ENCODE measurements at regions not wholly inside any gene's neighbourhood (a gene's known extent, or its start where the extent isn't known, plus 50 kb on each side); places are given as distances from the start of the nearest gene placed in this dataset.

DNA sequence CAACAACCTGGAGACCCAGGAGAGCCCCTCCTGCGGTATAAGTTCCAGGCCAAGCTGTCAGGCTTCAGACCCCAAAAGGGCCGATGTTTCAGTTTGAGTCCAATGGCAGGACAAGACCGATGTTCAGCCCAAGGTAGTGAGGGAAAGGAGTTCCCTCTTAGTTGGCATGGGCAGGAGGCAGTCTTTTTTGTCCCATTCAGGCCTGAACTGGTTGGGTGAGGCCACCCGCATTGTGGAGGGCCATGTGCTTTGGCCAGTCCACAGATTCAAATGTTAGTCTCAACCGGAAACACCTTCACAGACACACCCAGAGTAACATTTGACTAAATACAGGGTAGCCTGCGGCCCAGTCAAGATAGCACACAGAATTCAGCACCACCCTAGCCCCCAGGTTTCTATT lies 89.6 kb upstream of the ANKRD10 start:
- H3K36me3 ChIP-seq (ENCODE audit: control insufficient read depth, insufficient read depth, low read length), result no peaks in the 10 kb centered on the region
- WGBS (ENCODE audit: extremely low coverage, insufficient coverage, low lambda C conversion rate), result no CpG with 5 or more reads among the region's 6 CpGs
- no peak for DNase-seq
- H3K4me1 ChIP-seq (ENCODE audit: control insufficient read depth, low read depth, low read length), result no peaks in the 10 kb centered on the region
- H3K79me2 ChIP-seq (ENCODE audit: control insufficient read depth, insufficient read depth, low read length), result no peaks in the 10 kb centered on the region
- H3K27ac ChIP-seq (ENCODE audit: low read depth, low read length), result no peak overlapping the region
- H4K8ac ChIP-seq (ENCODE audit: low read depth, low read length), result no peak overlapping the region
- no peak overlapping the region for H3K4me2 ChIP-seq (ENCODE audit: low read length)
- H2BK15ac ChIP-seq (replicated peaks; ENCODE audit: low read depth), result no peak overlapping the region
- no peak overlapping the region for H3K4me3 ChIP-seq (ENCODE audit: low read length)
- no peak overlapping the region for H3K18ac ChIP-seq (ENCODE audit: low read length)
- no peak overlapping the region for H4K5ac ChIP-seq (ENCODE audit: low read length)
- no peaks in the 10 kb centered on the region for H3K27me3 ChIP-seq (ENCODE audit: insufficient read depth, low read length, poor library complexity)
- no peak overlapping the region for H2BK5ac ChIP-seq (ENCODE audit: low read length)
- no peak overlapping the region for H2BK120ac ChIP-seq (ENCODE audit: low read depth, low read length)
- no peak overlapping the region for H3K23ac ChIP-seq (ENCODE audit: low read length)
- no peak overlapping the region for H3K9ac ChIP-seq (ENCODE audit: low read length)
- no peak overlapping the region for H2AK5ac ChIP-seq (ENCODE audit: low read length)
- no peak overlapping the region for H3K4ac ChIP-seq (ENCODE audit: low read depth, low read length)
- H3K79me1 ChIP-seq (ENCODE audit: low read length), result no peaks in the 10 kb centered on the region
- no peak overlapping the region for H3K56ac ChIP-seq (ENCODE audit: low read length)

DNA sequence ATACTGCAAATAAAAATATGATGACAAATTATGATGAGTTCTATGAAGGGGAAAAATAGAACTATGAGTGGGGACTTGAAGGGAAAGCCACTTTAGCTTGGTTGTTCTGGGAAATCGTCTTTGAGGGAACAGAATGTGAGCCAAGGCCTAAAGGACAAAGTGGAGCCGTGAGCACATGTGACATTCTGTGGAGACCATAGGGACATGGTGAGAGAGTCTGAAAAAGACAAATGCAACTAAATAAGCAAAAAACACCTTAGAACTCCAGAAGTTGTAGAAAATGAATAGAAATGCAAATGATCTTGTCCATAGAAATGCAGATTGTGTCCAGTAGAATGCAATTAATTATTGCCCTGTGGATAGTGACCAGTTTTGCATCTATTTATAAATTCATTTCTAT lies 86.8 kb upstream of the ANKRD10 start:
- Histone ChIP-seq H4K8ac (ENCODE audit: low read depth, low read length) (no peak overlapping the region), H3K4me2 (ENCODE audit: low read length) (no peak overlapping the region), H3K79me2 (ENCODE audit: control insufficient read depth, insufficient read depth, low read length) (no peaks in the 10 kb centered on the region), H3K23ac (ENCODE audit: low read length) (no peak overlapping the region), H4K5ac (ENCODE audit: low read length) (no peak overlapping the region), H3K4ac (ENCODE audit: low read depth, low read length) (no peak overlapping the region), H3K18ac (ENCODE audit: low read length) (no peak overlapping the region), H2BK5ac (ENCODE audit: low read length) (no peak overlapping the region), H3K79me1 (ENCODE audit: low read length) (no peaks in the 10 kb centered on the region), H2AK5ac (ENCODE audit: low read length) (no peak overlapping the region), H2BK120ac (ENCODE audit: low read depth, low read length) (no peak overlapping the region), H3K9ac (ENCODE audit: low read length) (no peak overlapping the region), H3K27me3 (ENCODE audit: insufficient read depth, low read length, poor library complexity) (no peaks in the 10 kb centered on the region), H3K4me1 (ENCODE audit: control insufficient read depth, low read depth, low read length) (no peaks in the 10 kb centered on the region), H3K36me3 (ENCODE audit: control insufficient read depth, insufficient read depth, low read length) (no peaks in the 10 kb centered on the region), H3K27ac (ENCODE audit: low read depth, low read length) (no peak overlapping the region), H3K56ac (ENCODE audit: low read length) (no peak overlapping the region), H3K4me3 (ENCODE audit: low read length) (no peak overlapping the region), H2BK15ac (replicated peaks; ENCODE audit: low read depth) (no peak overlapping the region)
- DNase-seq, result no peak
- no CpG with 5 or more reads among the region's 2 CpGs for WGBS (ENCODE audit: extremely low coverage, insufficient coverage, low lambda C conversion rate)

DNA sequence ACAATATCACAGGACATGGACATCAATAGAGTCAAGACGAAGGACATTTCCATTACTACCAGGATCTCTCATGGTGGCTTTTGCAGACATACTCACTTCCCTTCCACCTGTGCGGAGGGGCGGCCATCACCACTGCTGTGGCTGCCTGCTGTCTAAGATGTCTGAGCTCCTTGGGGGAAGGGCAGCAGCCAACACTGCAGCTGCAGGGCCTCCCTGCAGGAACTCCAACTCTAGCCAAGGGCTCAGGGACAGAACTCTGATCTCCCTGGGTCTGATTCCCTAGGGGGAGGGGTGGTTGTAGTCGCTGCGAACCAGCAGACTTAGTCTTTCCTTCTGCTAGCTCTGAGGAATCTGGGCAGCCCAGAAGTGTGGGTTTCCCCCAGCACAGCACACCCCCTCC lies 78.9 kb upstream of the ANKRD10 start:
- Histone ChIP-seq H3K56ac (ENCODE audit: low read length) (no peak overlapping the region), H3K79me2 (ENCODE audit: control insufficient read depth, insufficient read depth, low read length) (no peaks in the 10 kb centered on the region), H3K4me1 (ENCODE audit: control insufficient read depth, low read depth, low read length) (no peaks in the 10 kb centered on the region), H3K27ac (ENCODE audit: low read depth, low read length) (no peak overlapping the region), H3K9ac (ENCODE audit: low read length) (no peak overlapping the region), H3K18ac (ENCODE audit: low read length) (no peak overlapping the region), H3K4ac (ENCODE audit: low read depth, low read length) (no peak overlapping the region), H3K79me1 (ENCODE audit: low read length) (no peaks in the 10 kb centered on the region), H3K23ac (ENCODE audit: low read length) (no peak overlapping the region), H2AK5ac (ENCODE audit: low read length) (no peak overlapping the region), H2BK5ac (ENCODE audit: low read length) (no peak overlapping the region), H3K36me3 (ENCODE audit: control insufficient read depth, insufficient read depth, low read length) (no peaks in the 10 kb centered on the region), H4K5ac (ENCODE audit: low read length) (no peak overlapping the region), H3K4me2 (ENCODE audit: low read length) (no peak overlapping the region), H3K4me3 (ENCODE audit: low read length) (no peak overlapping the region), H2BK15ac (replicated peaks; ENCODE audit: low read depth) (no peak overlapping the region), H2BK120ac (ENCODE audit: low read depth, low read length) (no peak overlapping the region), H4K8ac (ENCODE audit: low read depth, low read length) (no peak overlapping the region), H3K27me3 (ENCODE audit: insufficient read depth, low read length, poor library complexity) (no peaks in the 10 kb centered on the region)
- DNase-seq, result peak; percentile 63
- no CpG with 5 or more reads among the region's 5 CpGs for WGBS (ENCODE audit: extremely low coverage, insufficient coverage, low lambda C conversion rate)

DNA sequence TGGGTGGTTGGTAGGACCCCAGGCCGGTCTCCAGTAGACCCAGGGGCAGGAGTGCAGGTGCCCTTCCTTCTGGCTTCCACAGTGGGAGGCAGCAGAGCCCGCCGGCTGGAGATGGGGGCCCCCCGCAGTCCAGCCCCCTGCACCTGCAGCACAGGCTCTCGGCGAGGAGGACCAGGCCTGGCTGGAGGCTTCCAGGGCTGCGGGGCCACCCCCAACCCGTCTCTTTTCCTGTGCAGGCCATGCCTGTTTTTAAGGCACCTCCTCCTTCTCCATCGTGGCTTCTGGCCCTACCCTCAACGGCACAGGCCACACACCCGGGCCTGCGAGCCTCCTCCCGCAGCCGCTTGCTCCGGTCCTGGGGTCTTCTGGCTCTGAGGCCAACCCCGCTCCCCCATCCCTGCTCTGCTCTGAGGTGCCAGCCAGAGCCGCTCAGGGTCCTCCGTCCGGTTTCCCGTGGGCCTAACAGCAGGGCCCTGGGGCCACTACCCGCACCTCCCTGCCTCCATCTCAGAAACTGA lies 77.2 kb upstream of the ANKRD10 start:
- Histone ChIP-seq H3K4ac (ENCODE audit: low read depth, low read length) (no peak overlapping the region), H3K56ac (ENCODE audit: low read length) (no peak overlapping the region), H3K4me2 (ENCODE audit: low read length) (no peak overlapping the region), H2BK5ac (ENCODE audit: low read length) (no peak overlapping the region), H2BK15ac (replicated peaks; ENCODE audit: low read depth) (no peak overlapping the region), H3K9ac (ENCODE audit: low read length) (no peak overlapping the region), H3K4me1 (ENCODE audit: control insufficient read depth, low read depth, low read length) (no peaks in the 10 kb centered on the region), H3K23ac (ENCODE audit: low read length) (no peak overlapping the region), H3K4me3 (ENCODE audit: low read length) (no peak overlapping the region), H3K79me1 (ENCODE audit: low read length) (no peaks in the 10 kb centered on the region), H2BK120ac (ENCODE audit: low read depth, low read length) (no peak overlapping the region), H3K18ac (ENCODE audit: low read length) (no peak overlapping the region), H2AK5ac (ENCODE audit: low read length) (no peak overlapping the region), H4K8ac (ENCODE audit: low read depth, low read length) (no peak overlapping the region), H3K27ac (ENCODE audit: low read depth, low read length) (no peak overlapping the region), H3K79me2 (ENCODE audit: control insufficient read depth, insufficient read depth, low read length) (no peaks in the 10 kb centered on the region), H3K27me3 (ENCODE audit: insufficient read depth, low read length, poor library complexity) (no peaks in the 10 kb centered on the region), H3K36me3 (ENCODE audit: control insufficient read depth, insufficient read depth, low read length) (no peaks in the 10 kb centered on the region), H4K5ac (ENCODE audit: low read length) (no peak overlapping the region)
- no peak for DNase-seq
- WGBS (ENCODE audit: extremely low coverage, insufficient coverage, low lambda C conversion rate), result no CpG with 5 or more reads among the region's 21 CpGs

DNA sequence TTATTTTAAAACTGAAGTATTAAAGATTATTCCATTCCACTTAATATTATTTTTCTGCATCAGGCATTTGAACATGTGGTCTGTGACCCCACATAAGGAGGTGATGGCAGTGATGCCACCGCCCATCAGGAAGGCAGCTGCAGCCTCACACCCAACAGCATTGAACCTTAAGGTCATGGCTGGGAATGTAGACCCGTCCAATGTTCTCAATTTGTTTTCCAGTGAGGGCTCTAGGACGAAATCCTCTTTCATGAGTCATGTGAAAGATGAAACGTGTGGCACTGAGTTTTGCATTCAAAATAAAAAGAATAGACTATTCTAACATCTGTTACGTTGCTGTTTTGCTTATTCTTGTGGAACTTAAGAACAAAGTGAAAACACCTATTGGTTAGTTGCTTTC lies 74.5 kb upstream of the ANKRD10 start:
- no peak overlapping the region for H3K9ac ChIP-seq (ENCODE audit: low read length)

DNA sequence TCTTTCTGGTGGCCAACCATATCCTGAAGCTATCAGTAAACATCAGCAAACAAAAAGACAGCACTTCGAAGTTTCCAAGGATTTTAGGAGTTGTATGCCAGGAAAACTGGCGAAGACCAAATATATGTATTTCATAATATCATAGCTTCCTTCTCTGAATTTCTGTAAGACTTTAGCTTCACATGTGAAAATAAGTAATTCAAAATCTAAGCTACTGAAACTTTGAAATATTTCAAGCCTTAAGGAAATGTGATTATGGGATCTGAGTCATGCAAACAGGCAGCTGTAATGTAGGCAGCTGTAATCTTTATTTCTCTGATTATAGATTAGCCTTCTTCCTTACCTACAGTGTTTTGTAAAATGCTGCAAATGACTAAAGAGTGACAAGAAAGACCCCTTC lies 70.7 kb upstream of the ANKRD10 start:
- Histone ChIP-seq H2BK15ac (replicated peaks; ENCODE audit: low read depth) (no peak overlapping the region), H3K79me1 (ENCODE audit: low read length) (no peaks in the 10 kb centered on the region), H3K36me3 (ENCODE audit: control insufficient read depth, insufficient read depth, low read length) (no peaks in the 10 kb centered on the region), H3K23ac (ENCODE audit: low read length) (no peak overlapping the region), H3K4me2 (ENCODE audit: low read length) (no peak overlapping the region), H3K4ac (ENCODE audit: low read depth, low read length) (no peak overlapping the region), H2BK120ac (ENCODE audit: low read depth, low read length) (no peak overlapping the region), H3K18ac (ENCODE audit: low read length) (no peak overlapping the region), H2BK5ac (ENCODE audit: low read length) (no peak overlapping the region), H2AK5ac (ENCODE audit: low read length) (no peak overlapping the region), H3K79me2 (ENCODE audit: control insufficient read depth, insufficient read depth, low read length) (no peaks in the 10 kb centered on the region), H4K8ac (ENCODE audit: low read depth, low read length) (no peak overlapping the region), H3K27ac (ENCODE audit: low read depth, low read length) (no peak overlapping the region), H3K4me3 (ENCODE audit: low read length) (no peak overlapping the region), H4K5ac (ENCODE audit: low read length) (no peak overlapping the region), H3K27me3 (ENCODE audit: insufficient read depth, low read length, poor library complexity) (no peaks in the 10 kb centered on the region), H3K9ac (ENCODE audit: low read length) (no peak overlapping the region), H3K56ac (ENCODE audit: low read length) (no peak overlapping the region), H3K4me1 (ENCODE audit: control insufficient read depth, low read depth, low read length) (no peaks in the 10 kb centered on the region)
- WGBS (ENCODE audit: extremely low coverage, insufficient coverage, low lambda C conversion rate), result no CpG with 5 or more reads among the region's 2 CpGs
- no peak for DNase-seq

More for the DNA sequence above, 74.5 kb upstream of the ANKRD10 start:
- no peak overlapping the region for H3K4me2 ChIP-seq (ENCODE audit: low read length)
- no peak overlapping the region for H3K56ac ChIP-seq (ENCODE audit: low read length)
- no peak overlapping the region for H3K23ac ChIP-seq (ENCODE audit: low read length)
- WGBS (ENCODE audit: extremely low coverage, insufficient coverage, low lambda C conversion rate), result no CpG with 5 or more reads among the region's 5 CpGs
- no peak overlapping the region for H4K8ac ChIP-seq (ENCODE audit: low read depth, low read length)
- H2AK5ac ChIP-seq (ENCODE audit: low read length), result no peak overlapping the region
- H3K18ac ChIP-seq (ENCODE audit: low read length), result no peak overlapping the region
- H2BK15ac ChIP-seq (replicated peaks; ENCODE audit: low read depth), result no peak overlapping the region
- H2BK120ac ChIP-seq (ENCODE audit: low read depth, low read length), result no peak overlapping the region
- no peak overlapping the region for H2BK5ac ChIP-seq (ENCODE audit: low read length)
- no peak overlapping the region for H4K5ac ChIP-seq (ENCODE audit: low read length)
- H3K4ac ChIP-seq (ENCODE audit: low read depth, low read length), result no peak overlapping the region
- H3K27me3 ChIP-seq (ENCODE audit: insufficient read depth, low read length, poor library complexity), result no peaks in the 10 kb centered on the region
- H3K4me3 ChIP-seq (ENCODE audit: low read length), result no peak overlapping the region
- H3K27ac ChIP-seq (ENCODE audit: low read depth, low read length), result no peak overlapping the region
- no peaks in the 10 kb centered on the region for H3K36me3 ChIP-seq (ENCODE audit: control insufficient read depth, insufficient read depth, low read length)
- H3K4me1 ChIP-seq (ENCODE audit: control insufficient read depth, low read depth, low read length), result no peaks in the 10 kb centered on the region
- no peaks in the 10 kb centered on the region for H3K79me1 ChIP-seq (ENCODE audit: low read length)
- H3K79me2 ChIP-seq (ENCODE audit: control insufficient read depth, insufficient read depth, low read length), result no peaks in the 10 kb centered on the region
- DNase-seq, result no peak
